ENCODE measurements at regions not wholly inside any gene's neighbourhood (a gene's known extent, or its start where the extent isn't known, plus 50 kb on each side); places are given as distances from the start of the nearest gene placed in this dataset.

DNA sequence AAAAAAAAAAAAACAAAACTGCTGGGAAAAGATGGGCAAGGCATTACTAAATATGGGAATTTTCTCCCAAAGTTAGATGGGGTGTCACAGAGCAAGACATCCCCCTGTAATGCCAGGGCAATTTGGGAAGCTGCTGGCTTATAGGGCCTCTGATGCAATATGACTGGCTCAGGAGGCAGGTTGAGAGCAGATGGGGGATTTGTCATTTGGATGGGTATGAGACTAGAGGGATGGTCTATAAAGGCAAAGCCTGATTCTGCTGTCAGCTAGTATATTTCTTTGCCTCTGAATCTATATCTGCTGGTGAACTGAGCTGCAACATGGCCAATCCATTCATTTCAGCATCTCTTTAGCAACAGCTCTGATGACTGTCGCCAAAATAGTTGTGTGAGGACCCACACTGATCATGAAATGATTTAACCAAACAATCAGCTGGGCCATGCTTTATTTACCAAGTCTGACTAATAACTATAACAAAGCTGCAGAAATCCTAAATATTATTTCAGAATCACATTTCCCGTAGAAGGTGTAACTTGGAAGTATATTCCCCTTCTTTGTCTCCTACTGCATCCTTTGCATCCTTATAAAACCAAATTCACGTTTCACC lies 455.1 kb upstream of the ZNF608 start:
- DNase-seq (ENCODE audit: low read depth, low spot score) = no peak

DNA sequence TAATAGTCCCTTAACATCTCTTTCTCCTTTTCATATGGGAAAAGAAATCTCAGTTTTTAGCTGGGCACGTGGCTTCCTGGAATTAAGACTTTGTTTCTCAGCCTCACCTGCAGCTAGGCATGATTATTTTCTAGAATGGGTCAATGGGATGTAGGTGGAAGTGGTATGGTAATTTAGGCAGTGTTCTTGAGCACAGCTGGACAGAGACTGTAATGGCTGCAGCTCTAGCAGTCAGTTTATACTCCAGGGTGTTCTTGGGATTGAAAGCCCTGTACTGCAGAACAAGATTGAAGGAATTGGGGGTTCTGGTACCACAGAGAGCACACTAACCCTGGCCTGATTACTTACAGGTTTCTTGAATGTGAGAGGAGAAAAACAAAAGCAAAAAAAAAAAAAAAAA lies 455.9 kb upstream of the ZNF608 start:
- DNase-seq (ENCODE audit: low read depth, low spot score) = no peak

DNA sequence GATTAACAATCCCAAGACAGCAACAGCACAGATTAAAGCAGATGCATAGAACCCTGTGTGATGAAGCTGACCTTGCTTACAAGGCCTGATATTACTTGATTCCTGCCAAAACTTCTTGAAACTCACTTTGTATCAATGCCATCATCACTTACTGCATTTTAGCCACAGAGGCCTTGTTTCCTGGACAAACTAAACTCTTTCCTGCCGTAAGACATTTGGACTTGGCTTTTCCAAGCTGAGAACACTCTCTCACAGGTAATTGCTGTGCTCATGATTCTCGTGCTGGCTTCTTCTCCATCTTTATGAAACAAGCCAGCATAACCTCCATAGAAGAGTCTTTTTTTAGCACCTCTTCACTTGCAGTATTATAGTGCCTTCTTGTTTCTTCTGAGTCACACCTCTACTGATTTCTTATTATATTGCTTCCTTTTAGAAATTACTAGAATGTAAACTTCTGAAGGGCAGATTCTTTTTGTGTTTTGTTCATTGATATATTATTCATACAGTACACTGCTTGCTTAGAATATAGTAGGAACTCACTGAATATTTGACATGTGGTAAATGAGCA lies 456.5 kb upstream of the ZNF608 start:
- DNase-seq (ENCODE audit: low read depth, low spot score) = no peak

DNA sequence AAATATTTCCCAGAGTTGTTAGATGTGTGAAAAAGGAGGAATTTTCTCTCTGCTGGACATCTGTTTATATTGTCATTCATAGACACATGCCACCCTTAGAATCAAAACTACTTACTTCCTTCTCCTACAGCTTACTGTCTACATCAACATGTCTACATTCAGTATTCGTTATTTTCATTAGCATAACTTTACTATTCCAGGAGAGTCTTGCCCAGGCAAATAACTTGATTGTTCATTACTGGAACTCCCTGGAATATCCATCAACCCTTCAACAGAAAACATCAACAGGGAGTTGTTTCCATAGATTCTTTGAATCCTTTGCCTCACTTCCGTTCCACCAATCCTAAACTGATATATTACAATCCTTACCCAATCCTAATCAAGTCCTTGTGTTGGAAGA lies 457.5 kb upstream of the ZNF608 start:
- no peak for DNase-seq (ENCODE audit: low read depth, low spot score)

DNA sequence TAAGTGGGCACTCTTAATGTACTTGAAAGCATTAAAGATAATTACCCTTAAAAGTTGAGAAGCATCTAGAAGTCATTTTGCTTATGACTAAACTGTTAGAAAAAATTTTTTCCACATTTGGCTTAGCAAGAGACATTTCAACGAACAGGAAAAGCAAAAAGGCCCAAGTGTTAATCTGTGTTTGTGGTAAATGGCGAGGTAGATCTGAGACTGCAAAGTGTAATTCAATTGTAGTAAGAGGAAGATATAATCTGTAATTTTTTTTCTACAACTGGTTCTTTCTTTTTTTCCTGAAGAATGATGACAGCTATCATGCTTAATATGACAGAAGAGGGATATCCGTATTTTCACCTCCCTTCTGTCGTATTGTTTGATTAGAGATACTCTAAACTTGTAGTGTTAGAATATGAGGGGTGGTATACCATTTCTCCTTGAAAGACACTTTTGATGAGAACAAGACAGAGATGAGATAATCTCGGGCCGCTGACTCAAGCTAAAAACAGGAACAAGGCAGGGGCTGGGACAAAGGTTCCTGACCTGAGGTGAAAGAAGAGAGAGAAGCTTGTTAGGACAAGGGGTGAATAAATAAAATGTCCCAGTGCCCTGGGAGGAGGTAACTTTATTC lies 459.3 kb upstream of the ZNF608 start:
- no peak for DNase-seq (ENCODE audit: low read depth, low spot score)

DNA sequence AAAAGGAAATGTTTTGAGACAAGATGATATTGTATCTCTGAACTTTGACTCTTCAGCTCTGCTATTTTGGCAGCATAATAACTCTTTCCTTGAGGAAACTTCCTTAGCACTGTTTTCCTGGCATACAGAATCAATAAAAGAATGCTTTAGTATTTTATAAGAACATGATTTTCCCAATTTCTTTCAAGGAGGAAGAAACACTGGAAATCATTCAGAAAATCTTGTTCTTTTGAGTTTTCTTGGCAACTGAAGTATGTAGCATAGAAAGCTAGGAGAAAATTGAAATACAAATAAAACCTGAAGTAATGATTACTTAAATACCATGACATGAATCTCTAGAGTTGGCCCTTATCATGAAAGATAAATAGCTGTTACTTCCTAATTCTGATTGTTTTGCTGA lies 461.4 kb upstream of the ZNF608 start:
- DNase-seq (ENCODE audit: low read depth, low spot score) = no peak

DNA sequence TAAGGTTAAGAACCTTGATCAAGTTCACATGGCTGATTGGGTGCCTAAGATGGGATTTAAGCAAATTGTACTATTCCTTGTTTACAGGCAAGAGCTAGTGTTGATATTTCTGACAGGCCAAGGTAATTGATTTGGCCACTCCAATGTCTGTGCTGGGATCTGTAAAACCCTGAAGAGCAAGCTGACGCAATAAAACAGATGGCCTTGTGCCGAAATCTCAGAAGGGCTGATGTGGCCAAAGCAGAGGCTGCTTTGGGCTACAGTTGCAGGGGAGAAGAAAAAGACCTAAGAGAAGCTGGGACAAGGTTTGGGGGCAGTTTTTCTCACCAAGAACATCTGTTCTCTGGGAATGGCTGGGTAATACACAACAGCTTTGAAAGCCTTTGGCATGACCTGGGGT lies 463.2 kb upstream of the ZNF608 start:
- no peak for DNase-seq (ENCODE audit: low read depth, low spot score)

DNA sequence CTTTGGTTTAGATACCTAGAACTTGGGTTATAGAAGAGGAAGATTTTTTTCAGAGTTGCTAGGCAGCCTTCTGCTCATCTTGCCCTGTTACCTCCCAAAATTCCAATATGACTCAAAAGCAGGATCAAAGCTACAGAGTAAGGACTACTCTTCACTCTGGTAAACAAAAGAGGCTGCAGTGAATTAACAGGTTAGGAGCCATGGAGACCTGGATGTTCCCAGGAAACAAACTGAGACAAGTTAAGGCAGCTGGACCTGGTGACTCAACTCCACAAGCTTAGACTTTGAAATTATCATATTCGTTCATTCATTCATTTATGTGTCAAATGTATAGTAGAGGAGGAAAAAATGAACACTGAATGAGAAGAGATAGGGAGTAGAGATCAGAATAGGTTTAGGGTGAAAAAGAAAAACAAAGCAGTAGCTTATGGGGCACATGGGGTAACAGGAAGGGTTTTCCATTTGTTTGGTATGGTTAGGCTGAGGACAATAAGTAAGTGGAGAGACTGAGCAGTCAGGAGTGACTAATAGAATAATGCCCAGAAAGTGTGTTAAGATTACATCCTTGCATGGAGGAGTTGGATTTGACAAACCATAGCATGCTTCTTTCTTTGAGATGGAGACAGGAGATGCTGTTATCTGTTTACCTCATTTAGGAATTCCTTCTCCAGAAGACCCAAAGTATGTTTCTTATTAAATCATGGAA lies 464.0 kb upstream of the ZNF608 start:
- DNase-seq (ENCODE audit: low read depth, low spot score) = no peak

DNA sequence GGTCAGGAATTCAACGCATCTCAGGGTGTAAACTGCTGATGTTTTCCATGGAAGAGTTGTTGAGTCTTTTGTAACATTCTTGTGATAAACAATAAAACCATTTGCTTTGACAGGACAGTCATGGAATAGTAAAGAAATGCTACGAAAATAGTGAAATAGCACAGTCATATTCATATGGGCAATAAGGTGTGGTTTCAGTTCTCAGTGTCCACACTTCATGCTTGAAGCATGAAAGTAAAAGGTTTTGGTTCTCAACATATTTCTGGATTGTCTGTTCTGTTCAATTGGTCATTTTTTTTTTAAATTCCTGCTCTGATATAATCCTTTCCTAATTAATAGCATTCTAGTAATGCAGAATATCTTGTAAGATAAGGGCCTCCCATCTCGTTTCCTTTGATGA lies 467.6 kb upstream of the ZNF608 start:
- DNase-seq (ENCODE audit: low read depth, low spot score) = no peak

DNA sequence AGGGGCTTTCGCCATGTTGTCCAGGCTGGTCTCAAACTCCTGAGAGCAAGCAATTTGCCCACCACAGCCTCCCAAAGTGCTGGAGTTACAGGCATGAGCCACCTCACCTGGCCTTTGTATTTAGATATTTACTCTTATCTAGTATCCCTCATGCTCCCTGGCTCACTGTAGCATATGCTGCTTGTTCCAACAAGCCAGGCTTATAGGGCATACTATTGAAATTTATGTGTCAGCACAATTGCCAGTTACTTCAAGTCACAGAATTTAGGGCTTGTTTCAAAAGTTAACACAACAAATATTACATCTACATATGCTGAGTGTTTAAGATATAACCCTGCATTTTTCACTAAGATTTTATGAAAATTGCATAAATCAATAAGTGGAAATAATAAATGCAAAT lies 469.2 kb upstream of the ZNF608 start:
- no peak for DNase-seq (ENCODE audit: low read depth, low spot score)

DNA sequence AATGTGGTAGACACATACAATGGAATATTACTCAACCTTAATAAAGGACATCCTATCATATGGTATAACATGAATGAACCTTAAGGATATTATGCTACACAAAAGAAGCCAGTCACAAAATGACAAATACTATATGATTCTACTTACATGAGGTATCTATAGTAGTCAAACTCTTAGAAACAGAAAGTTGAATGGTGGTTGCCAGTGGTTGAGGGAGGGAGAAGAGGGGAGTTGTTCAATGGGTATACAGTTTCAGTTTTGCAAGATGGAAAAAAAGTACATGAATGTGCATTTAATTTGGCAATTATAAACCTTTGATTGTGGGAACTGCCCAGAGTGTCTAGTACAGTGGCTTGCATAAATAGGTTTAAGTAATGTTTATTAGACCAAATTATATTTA lies 473.3 kb upstream of the ZNF608 start:
- no peak for DNase-seq (ENCODE audit: low read depth, low spot score)

DNA sequence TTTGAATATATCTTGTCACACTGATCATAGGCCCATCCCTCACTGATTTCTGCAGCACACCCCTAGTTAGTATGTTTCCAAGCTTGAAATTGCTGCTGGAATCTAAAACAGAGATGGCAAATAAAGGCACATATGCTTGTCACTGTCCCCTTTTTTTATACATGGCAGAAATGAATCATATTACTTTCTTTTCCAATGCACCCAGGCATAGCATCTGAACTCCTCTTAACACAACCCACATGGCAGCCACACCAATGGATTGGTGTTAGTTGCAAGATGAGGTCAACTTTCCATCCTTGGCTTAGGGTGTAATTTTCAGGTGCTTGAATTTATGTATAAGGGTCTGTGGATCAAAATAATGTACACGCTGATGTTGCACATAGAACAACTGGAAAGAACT lies 473.8 kb upstream of the ZNF608 start:
- DNase-seq (ENCODE audit: low read depth, low spot score) = no peak

DNA sequence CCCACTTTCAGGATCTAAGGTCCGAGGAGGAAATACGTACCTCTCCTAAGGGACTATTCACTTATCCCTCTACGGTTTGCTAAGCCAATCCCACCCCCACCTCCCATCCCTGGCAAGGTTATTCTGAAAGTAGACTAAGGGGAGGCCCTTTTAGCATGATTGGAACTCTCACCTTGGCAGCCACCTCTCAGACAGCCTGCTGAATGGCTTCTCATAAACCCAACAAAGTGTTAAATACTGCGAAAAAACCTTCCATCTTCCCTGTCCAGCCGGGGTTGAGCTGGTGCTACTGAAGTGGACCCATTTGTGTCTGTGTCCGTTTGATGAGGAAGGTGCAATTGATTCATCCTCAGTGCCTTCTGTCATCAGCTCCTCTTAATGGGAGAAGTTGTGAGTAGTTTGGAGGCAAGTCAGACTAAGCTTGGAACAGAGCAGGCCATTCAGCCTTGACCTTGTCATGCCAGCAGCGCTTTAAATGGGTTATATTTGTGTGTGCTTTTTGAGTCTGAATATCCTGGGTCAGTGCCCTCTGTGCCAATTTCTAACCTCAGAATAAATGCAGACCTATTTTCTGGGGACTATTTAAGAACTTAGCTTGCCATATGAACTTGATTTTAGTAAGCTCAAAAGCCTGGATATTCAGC lies 476.3 kb upstream of the ZNF608 start:
- DNase-seq (ENCODE audit: low read depth, low spot score) = no peak

DNA sequence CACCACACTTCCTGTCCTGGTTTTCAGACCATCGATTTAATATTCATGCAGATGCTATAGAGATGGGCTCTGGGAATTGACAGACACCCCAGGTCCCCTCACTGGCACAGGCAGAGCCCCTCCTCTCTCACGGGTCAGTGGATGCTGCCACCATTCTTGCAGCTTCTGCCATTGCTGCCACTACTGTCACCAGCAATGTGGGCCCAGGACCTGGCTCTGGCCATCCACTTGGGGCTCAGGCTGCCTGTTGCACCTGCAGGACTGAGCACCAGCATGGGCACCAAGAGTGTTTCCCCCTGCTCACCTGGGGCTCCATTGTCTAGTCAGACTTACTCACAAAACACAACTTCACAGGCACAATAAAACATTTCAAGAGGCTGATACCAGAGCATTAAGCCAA lies 479.0 kb upstream of the ZNF608 start:
- DNase-seq (ENCODE audit: low read depth, low spot score) = no peak

DNA sequence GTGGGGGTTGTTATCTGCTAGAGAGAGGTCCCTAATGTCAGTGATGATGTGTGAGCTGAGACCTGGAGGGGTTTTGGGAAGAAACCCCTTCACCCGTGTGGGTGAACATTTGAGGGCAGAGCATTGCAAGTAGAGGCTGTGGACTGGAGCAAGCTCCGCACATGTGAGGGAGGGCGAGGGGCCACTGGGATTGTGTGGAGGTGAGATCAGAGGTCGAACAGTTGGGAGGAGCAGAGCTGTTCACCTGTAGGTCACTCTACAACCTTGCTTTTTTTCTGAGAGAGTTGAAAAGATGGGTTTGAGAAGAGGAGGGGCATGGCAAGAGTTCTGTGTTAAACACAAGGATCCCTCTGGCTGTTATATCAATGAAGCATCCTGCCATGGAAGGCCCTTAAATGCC lies 480.4 kb upstream of the ZNF608 start:
- DNase-seq (ENCODE audit: low read depth, low spot score) = no peak

DNA sequence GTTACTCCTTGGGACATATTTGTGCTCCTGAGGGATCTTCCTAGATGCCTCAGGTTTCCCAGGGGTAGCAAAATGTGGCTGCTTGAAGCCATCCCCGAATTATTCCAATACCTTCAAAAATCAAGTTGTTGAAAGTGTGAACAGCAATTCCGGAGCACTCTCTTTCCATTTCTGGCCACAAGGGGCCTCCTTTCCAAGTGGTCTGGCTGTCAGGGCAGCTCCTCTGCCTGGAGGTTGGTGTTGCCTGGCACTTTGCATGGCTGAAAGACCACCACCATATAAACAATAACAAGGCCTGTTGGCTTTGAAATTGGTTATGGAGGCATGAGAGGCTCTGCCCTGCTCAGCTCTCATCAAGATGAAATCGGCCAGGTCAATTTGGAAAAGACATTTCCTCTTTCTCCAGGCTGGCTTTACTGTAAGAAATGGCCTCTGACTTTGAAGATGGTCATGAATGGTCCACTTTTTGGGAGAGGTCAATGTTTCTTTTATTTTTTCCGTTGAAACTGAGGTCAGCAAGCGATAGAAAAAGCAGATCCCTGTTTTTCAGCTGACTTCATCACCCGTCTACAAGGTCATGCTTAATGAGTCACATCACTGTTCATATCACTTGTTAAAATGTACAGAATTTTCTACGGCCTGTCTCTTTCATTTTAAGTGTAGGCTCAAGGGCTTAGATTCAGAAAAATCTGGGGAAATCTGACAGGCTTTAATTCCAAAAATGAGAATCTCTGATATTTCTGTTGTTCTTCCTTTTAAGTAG lies 481.1 kb upstream of the ZNF608 start:
- DNase-seq (ENCODE audit: low read depth, low spot score) = no peak

DNA sequence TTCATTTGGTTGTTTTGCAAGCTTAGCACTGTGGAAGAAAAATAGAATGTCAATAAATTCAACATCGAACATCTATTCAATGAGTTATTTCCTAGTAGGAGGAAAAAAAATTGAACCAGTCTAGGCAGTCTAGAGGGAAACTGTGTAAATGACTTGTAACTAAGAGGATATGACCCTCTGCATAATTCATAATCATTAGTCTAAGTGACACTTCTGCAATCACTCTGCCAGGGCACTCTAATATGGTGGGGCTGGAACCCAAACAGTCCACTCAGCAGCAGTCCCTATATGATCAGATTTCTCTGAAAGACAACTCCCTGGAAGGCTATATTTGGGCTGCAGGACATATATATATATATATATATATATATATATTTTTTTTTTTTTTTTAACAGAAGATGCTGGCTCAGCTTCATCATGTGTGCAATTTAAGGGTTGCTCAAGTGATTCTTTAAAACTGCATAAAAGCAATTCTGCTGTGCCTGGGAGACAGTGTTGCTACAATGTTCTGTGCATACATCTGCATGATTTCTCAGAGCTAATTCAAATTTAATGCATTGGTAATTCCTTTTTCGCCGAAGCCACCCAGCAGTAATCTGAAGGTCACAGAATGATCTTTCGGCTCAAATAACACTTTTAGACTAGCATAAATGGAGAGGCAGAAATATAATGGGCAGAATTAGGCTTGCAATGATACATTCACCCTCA lies 482.1 kb upstream of the ZNF608 start:
- no peak for DNase-seq (ENCODE audit: low read depth, low spot score)

DNA sequence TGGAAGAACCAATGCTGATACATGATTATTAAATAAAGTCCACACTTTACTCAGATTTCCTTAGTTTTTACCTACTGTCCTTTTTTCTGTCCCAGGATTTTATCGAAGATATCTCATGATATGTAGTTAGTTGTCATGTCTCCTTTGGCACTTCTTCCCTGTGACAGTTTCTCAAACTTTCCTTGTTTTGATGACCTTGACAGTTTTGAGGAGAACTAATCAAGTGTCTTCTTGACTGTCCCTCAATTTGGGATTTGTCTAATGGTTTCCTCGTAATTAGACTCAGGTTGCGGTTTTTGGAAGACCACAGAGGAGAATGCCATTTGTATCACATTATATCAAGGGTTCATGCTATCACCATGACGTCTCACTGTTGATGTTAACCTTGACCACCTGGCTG lies 483.1 kb upstream of the ZNF608 start:
- no peak for DNase-seq (ENCODE audit: low read depth, low spot score)

DNA sequence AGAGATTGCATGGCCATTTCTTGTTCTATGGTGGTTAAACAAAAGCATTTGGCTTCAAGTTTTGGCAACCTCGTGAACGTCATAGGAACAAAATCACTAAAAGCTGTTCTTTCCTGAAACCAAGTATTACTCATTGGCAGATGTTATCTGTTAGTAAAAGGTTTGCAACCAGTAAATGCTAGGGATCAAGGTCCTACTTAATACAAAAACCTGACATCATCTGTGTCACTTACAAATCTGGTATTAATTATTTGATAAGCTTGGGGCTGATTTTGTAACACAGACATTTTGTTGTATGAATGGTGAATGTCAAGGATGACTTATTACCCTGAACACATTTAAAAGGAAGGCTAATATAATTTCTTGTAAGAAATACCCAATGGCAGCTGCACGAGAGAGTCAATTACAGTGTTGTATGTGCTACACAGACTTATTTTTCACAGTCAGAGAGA lies 486.4 kb upstream of the ZNF608 start:
- DNase-seq (ENCODE audit: low read depth, low spot score) = peak; percentile 47

DNA sequence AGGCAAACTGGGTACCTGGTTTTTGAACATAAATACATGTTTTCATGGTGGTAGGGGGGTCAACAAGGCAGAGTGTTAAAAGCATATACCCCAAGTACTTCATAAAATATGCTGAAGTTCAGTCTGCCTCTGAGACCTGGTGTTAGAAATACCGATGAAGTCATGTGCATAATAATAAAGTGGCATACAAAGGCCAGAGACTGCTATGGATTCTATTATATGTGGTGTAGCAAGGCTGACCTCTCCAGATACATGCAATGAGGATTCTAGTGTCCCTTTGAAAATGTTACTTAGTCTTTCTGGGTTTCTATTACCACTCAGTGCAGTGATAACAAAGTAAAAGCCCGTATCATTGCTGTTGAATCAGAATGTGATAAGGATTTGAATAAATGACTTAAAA lies 487.5 kb upstream of the ZNF608 start:
- peak; percentile 27 for DNase-seq (ENCODE audit: low read depth, low spot score)

DNA sequence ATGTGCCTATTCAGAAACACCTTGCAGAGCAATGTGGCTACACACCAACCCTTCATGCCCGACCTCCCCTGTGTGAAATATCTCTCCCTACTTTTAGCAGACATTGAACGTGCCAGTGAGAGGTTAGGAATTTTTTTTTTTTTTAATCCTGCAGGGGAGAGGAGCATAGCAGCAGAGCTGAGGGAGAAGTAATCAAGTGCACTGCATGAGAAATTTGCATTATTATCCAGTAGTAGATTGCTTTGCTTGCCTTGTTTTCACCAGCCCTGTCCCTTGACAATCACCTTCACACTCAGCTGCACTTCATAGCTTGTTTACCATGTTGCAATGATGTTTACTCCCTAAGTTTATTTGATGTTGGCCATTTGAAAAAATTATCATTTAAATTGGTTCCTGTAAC lies 489.6 kb upstream of the ZNF608 start:
- no peak for DNase-seq (ENCODE audit: low read depth, low spot score)
